ENCODE measurements at regions not wholly inside any gene's neighbourhood (a gene's known extent, or its start where the extent isn't known, plus 50 kb on each side); places are given as distances from the start of the nearest gene placed in this dataset.
"Not testable (repeated sequence)": the region's sequence is repeated elsewhere in the genome, so short reads cannot be mapped to it uniquely, and the experiment has no call there.

DNA sequence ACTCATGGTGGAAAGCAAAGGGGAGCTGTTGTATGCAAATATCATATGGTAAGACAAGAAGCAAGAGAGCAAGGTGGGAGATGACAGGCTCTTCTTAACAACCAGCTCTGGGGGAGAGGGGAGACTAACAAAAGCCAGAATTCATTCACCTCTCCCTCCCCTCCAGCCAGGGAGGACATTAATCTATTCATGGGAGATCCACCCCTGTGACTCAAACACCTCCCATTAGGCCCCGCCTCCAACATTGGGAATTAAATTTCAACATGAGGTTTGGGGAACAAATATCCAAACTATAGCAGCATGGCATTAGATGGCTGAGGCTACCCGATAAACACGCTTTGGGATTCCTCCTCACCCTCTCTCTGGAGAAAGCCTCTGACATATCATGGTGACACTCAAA is 210.6 kb downstream of the RHOU start:
- no peak for DNase-seq

DNA sequence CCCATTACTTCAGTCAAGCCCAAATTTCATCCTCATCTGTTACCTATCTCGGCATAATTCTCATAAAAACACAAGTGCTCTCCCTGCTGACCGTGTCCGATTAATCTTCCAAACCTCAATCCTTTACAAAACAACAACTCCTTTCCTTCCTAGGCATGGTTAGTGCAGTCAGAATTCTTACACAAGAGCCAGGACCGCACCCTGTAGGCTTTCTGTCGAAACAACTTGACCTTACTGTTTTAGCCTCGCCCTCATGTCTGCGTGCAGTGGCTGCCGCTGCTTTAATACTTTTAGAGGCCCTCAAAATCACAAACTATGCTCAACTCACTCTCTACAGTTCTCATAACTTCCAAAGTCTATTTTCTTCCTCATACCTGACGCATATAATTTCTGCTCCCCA is 214.3 kb downstream of the RHOU start:
- not testable (repeated sequence) for DNase-seq

DNA sequence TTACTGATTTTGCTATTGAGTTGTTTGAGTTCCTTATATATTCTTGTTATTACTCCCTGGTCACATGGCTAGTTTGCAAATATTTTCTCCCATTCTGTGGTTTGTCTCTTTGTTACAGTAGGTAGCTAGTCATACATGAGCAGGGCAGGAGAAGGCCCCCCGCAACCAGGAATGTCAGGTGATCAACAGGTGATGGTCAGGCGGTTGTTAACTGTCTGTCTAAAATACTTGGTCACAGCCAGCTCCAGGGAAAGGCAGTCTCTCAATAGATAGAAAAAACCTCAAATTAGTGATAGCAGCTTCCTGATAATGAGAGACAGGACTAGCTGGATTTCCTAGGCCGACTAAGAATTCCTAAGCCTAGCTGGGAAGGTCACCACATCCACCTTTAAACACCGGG is 217.9 kb downstream of the RHOU start:
- no peak for DNase-seq

DNA sequence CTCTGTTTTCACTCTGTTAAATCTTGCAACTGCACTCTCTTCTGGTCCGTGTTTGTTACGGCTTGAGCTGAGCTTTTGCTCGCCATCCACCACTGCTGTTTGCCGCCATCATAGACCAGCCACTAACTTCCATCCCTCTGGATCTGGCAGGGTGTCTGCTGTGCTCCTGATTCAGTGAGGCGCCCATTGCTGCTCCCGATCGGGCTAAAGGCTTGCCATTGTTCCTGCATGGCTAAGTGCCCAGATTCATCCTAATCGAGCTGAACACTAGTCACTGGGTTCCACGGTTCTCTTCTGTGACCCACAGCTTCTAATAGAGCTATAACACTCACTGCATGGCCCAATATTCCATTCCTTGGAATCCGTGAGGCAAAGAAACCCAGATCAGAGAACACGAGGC is 218.5 kb downstream of the RHOU start:
- DNase-seq: not testable (repeated sequence)

DNA sequence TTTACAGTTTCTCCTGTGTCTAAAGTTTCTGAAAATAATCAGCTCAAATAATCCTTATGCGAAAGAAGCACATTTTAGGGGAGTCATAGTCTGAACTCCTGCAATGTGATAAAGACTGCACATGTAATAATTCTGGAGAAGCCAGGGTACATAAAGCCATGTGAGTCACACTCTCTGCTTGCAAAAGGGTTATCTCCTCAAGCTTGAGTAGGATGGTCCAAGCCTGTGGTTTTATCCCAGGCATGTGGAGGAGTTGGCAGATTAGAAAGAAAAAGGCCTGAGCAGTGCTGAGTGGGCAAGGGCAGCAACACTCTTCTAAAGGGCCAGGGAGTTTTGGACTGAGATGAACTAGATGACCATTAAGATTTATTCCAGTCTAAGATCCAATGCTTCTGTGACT is 220.4 kb downstream of the RHOU start:
- DNase-seq: peak; percentile 49

DNA sequence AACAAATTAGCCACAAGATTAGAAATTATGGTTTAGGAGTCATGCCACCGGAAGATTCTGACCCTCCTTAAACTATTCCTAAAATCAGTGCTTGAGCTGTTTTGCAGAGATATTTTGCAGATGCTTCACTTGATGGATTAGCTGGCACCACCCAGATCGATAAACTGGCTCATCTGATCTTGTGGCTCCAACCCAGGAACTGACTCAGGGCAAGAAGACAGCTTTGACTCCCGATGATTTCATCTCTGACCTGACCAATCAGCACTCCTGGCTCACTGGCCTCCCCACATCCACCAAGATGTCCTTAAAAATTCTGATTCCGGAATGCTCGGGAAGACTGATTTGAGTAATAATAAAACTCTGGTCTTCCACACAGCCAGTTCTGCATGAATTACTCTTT is 221.6 kb downstream of the RHOU start:
- DNase-seq: no peak

DNA sequence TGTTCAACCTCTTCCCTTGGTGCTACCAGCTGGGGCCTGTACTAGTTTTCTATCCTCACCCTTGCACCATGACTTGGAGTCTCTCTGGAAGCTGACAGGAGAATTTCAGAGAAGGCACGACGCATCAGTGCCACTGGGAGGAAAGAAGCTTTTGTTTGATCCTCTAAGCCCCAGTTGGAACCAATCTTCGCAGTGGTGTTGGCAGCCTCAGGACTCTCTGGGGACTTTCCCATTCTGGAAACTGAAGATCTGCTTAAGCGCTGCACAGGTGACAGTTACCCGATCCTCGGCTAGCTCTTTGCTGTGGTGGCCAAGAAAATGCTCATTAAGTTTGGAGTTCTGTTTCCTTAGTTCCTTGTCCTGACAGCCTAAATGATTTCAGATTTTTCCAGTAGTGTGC is 222.3 kb downstream of the RHOU start:
- no peak for DNase-seq

DNA sequence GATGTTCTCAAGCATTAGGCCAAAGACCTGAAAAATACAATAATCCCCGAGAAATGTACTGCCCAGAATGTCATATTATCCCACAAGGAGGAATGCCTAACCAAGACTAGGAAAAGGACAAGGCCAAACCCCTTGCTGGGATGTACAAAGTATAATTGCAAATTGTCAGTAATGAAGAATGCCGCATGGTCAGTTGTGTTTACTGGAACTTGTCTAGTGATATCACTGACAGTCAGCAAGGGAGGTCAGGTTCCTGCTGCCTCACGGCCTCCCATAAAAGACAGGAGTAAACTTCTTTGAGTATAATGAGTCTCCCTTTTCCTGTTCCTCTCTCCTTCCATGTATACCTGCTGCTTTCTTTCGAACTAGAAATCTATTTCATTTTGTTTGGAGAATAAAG is 222.8 kb downstream of the RHOU start:
- no peak for DNase-seq

DNA sequence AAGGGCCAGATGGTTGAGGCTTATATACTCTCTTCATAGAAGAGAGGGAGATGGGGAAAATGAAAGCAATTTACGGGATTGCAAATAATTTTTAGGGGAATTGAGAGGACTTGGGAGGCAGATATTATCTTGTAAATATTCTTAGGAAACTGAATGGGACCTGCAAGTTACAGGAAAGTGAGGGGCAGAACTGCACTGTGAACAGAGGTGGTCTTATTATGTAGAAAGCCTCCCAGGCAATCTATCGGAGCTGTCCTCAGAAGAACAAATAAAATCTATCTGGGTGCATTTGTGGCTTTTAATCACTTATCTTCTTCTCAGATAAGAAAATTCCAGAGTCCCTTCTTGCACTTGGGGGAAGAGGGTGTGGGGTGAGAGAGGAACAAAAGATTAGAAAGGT is 223.5 kb downstream of the RHOU start:
- DNase-seq: no peak

DNA sequence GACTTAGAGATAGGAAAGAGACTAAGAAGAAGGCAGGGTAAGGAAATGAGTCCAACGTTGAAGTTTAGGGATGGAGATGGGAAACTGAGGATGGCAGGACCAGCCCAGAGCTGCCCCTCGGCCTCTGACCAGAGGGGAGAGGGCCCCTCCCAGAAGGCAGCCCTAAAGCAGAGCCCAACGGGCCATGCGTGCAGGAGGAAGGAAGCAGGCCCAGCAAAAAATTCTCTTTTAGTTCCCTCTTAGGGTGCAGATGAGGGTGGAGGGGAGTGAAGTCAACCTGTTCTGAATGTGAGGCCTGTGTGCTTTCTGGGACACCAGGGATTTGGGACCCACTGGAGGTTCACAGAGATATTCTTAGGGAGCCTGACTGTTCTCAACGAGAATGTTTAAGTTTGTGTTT is 225.4 kb downstream of the RHOU start:
- no peak for DNase-seq

DNA sequence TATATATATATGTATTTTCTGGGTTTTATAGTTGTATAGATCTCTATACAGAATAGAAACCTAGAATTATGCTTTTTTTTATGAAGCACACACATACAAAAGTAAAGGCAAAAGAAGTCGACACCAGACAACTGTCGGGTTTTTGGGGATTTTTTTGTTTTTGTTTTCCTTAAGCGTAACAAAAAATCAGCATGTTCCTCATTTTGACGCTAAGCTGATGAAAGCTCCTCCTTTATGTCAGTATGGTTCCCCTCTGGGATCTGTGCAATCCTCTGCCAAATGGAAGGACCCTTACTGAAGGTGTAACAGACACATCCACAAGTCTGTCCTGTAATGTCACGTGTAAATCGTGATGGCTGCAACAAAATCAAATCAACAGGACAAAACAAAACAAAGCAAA is 226.2 kb downstream of the RHOU start:
- DNase-seq: no peak

DNA sequence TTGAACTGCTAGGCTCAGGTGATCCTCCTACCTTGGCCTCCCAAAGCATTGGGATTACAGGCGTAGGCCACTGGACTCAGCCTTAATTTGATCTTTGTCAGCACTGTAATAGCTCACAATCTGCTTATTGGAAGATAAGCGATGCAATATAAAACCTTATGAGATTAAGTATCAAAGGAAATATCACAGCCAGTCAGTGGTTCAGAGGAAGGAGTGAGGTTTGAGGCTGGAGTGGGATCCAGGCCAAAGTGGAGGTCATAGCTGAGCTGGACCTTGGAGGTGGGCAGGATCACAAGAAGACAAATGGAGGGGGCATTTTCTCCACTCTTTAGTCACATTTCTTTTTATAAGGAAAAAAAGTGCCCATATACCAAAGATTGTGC is 228.5 kb downstream of the RHOU start:
- DNase-seq: no peak

DNA sequence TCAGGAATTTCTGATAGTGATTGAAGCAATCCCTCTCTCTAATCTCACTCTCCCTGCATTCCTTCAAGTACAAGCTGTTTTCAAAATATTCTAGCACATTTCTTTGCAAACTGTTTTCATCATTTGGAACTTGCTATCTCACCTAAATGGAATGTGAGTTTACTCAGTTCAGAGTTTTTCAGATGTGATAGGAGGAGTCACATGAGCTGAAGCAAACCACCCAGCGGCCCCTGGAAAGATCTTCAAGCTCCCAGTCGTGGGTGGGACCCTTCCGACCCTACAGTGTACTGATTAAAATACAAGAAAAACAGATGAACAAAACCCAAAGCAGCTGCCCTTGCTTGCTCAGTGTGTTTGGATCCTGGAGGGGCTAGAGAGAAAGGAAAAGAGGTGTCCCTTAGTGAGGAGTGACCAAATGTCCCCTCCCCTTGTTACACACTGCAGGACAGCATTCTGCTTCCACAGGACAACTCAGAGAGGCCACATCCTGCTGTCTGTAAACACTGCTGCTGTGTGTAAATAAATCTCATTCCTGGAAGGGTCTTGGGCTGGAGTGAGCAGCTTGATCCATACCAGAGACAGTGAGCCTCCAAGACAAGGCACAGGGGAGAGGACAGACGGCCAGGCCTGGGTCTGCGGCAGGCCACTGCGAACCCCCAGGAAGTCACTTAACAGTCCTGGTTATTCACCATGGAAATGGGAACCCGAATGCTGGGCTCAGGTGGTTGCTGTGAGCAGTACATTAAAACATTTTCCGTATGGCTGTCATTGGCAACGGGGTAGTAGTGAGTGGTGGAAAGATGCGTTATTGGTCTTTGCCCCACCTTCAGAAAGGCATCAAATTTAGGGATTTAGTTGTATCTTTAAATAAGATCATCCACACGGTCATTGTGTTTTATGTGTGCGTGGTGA is 229.2 kb downstream of the RHOU start:
- DNase-seq: peak; percentile 87

DNA sequence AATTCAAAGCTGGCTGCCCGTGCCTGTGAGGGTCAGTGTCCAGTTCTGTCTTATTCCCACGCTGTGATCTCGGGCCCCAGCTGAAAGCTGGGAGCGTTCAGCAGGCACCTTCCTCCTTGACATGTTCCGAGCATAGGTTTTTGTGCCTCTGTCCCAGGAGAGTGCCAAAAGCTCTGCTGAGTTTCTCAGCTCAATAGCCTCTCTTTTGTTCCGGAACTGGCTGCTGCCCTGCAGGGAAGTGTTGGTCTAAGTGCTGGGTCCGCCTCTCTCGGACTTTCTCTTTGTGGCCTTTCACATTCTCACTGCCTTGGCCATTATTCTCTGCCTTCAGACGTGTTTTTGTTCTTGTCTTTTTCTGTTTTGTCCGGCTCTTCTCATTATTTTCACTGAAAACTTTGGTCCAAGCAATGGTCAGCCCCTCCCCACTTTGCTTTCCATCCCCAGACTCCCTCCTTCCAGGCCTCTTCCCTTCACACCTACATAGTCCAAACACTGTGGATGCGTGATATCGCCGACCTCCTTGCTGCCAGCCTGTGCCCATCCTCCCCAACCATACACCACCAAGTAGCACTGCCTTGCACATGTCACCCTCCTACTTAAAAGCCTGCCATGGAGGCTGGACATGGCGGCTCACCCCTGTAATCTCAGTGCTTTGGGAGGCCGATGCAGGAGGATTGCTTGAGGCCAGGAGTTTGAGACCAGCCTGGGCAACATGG is 233.8 kb downstream of the RHOU start:
- DNase-seq: no peak

DNA sequence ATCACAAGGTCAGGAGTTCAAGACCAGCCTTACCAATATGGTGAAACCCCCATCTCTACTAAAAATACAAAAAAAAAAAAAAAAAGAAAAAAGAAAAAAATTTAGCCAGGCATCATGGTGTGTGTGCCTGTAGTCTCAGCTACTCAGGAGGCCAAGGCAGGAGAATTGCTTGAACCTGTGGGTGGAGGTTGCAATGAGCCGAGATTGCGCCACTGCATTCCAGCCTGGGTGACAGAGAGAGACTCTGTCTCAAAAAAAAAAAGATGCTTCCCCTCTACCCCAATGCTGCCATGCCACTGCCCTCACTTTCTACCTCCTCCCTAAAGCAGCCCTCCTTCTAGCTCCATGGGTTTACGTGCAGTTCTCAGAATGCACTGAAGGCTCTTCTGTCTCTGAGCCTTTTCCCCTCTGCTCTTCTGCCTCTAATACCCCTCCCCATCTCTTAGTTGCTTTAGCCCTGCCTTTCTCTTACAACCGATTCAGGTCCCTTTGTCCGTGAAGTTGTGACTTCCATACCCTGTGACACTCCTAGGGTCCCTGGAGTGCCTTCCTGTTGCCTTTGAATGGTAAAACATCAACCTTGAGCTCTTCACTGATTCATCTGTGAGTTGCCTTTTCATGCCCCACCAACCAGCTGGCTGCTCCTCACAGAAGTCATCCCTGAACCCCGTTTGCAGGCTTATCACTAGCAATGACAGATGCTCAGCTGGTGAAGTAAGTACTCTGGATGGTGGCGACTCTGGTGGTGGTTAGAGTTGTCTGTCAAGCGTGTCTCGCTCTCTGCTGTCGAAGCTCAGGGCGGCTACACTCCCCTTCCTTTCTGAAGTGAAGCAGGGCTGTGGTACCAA is 234.9 kb downstream of the RHOU start:
- DNase-seq: no peak

DNA sequence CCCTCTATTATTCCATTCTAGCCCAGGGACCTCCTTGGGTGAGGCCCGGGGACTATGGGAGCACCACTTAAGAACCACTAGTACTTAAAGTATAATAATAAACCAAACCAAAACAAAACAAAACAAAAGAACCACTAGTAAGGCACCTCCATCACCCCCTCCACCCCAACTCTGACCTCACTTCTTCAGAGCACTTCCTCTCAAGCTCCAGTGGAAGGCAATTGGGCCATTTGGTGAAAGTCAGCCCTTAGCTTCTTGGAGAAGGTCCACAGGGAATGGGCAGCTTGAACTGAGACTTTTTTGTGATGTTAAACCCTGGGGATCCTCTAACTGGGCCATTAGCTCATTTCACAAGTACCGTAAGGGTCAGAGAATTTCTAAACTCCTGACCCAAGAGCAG is 237.3 kb downstream of the RHOU start:
- no peak for DNase-seq

DNA sequence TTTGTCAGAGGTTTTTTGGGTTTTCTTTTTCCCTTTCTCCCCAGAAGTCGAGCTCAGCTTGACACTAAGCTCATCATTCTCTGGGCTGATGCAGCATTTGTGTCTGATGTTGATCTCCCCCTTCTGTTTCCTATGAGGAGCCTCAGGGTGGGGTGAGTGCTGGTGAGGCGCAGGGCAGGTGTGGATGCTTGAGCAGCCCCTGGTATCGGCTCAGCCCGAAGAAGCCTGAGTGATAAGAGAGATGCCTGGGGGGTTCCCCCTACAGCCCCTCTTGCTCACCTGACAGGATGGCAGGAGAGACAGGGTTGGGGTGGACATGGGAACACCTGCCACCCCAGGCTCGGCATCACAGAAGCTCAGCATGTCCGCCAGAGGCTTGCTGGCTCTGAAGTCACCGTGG is 239.0 kb downstream of the RHOU start:
- DNase-seq: no peak

DNA sequence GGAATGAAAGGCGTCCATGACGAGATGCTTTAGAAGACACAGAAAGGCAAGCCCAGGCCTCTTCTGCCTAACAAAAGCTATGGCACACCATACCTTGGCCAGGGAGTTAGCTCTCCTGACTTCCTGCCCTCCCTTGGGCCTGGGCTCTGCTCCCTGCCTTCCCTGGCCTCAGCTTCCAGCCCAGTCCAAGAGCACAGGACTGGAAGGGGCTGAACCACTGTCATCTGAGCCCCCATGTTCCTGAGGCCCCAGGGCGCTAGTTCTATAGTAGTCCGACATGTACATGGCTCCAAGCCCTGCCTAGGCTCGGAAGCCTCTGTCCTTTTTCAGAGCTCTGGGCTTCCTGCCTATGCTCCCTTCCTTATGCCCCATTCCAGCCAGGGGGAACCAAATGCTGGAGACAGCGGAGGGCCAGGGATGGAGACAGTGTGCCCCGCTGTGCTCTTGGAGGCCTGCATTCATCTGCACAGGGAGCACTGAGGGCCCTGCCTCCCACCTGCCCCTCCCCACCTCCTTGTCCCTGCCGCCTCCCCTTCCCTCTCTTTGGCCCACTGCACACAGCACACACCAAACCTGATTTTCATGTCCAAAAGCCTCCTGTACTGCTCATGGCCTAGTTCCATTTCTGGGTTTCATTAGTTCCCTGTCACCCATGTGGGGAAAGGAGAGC is 240.1 kb downstream of the RHOU start:
- no peak for DNase-seq

DNA sequence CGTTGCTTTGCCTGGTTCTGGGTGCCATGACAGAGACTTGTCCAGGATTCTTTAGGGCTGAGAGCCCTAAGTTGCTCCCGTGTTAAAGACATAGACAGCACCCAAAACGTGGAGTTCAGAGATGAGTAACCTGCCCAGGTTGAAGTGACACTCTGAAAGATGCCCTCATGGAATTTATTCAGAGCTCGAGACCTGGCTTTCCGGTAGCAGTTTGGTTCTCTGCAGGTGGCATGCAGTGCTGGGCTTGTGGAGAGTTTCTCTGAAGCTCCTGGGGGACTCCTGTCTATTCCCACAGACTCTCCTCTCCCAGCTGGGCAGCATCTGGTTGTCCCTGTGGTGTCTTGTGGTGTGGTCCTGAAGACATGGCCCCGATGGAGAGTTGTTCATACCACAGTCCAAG is 241.0 kb downstream of the RHOU start:
- no peak for DNase-seq

DNA sequence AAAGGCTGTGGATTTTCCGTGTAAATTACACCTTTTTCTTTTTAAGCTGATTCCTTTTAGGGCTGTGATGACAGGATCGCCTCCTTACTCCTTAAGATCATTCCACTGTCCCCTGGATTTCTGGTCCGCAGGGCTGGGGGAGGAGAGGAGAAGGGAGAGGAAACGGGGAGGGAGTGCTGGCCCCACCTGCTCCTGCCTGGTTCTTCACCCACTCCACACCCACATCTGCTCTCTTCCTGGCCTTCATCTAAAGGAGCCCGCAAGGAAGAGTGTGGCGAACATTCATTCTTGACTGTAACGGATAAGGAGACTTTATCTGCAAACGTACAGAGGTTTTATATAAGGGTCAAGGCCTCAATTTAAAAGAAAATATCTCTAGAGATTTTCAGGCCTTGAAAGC is 242.0 kb downstream of the RHOU start:
- DNase-seq: no peak

DNA sequence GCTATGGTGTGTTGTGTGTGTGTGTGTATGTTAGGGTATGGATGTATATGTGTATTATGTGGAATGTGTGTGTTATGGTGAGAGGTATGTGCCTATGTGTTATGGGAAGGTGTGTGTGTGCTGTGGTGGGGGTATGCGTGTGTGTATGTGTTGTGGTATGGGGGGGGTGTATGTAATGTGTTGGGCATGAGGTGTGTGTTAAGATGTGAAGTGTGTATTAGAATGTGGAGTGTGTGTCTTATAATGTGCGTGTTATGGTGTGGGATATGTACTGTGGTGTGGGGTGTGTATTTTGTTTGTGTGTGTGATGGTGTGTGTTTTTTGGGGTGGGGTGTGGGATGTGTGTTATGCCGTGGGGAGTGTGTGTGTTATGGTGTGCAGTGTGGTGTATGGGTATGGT is 242.5 kb downstream of the RHOU start:
- no peak for DNase-seq

DNA sequence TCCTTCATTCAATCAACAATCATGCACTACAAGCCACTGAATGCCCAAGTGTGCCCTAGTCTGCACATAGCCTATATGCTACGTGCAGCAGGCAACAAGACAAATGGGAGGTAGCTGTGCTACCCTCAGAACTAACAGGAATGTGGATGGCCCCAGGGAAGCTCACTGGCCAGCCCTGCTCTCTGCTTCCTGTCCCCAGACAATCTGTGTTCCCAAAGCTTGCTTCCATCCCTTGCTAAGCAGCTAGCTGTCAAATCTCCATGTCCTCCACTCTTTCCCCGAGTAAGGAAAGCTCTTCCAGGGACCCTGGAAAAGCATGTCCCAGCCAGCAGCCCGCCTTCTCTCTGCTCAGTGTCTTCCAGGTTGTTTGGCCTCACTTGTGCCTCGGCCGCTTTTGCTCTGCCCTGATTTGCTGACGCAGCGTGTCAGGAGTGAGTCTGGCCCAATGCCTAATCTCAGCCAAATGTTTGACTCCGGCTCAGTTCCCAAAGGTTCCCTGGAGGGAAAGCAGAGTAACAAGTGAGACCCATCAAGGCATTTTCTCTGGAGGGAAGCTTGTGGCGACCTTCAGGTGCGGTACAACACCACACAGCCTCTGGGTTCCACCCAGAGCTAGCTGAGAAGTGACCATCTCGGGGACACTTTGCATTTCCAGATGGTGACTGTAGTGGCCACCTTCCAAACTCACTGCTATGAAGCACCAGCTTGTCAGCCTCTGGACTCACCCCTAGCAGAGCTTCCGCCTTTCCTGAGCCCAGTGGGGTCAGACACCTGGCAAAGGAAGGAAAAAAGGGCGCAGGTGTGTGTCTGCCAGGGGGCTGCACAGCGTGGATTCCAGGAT is 243.4 kb downstream of the RHOU start:
- DNase-seq: peak; percentile 13

Measured in EL (cell line).